C4-2B (cell line): ENCODE measurements at regions not wholly inside any gene's neighbourhood (a gene's known extent, or its start where the extent isn't known, plus 50 kb on each side); places are given as distances from the start of the nearest gene placed in this dataset.

Source experiments
- ZFX ChIP-seq: fragments of 450-650 bp; IDR thresholded peaks from 2 replicates; pipeline ENCODE4 v1.6.1; 2017
- TF ChIP-seq, protein P1 (sequence below): fragments of 450-650 bp; conservative IDR thresholded peaks from 2 replicates; pipeline ENCODE4 v1.5.1; 2017; ENCODE audit warnings: mild to moderate bottlenecking

GRCh38 chr6:51360287-51360686 is 541.6 kb downstream of the TFAP2B start:
- TF ChIP-seq, protein P1, sequence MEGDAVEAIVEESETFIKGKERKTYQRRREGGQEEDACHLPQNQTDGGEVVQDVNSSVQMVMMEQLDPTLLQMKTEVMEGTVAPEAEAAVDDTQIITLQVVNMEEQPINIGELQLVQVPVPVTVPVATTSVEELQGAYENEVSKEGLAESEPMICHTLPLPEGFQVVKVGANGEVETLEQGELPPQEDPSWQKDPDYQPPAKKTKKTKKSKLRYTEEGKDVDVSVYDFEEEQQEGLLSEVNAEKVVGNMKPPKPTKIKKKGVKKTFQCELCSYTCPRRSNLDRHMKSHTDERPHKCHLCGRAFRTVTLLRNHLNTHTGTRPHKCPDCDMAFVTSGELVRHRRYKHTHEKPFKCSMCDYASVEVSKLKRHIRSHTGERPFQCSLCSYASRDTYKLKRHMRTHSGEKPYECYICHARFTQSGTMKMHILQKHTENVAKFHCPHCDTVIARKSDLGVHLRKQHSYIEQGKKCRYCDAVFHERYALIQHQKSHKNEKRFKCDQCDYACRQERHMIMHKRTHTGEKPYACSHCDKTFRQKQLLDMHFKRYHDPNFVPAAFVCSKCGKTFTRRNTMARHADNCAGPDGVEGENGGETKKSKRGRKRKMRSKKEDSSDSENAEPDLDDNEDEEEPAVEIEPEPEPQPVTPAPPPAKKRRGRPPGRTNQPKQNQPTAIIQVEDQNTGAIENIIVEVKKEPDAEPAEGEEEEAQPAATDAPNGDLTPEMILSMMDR, result no peak
- no peak for TF ChIP-seq ZFX
